HG03060 (cell line): ENCODE measurements at regions not wholly inside any gene's neighbourhood (a gene's known extent, or its start where the extent isn't known, plus 50 kb on each side); places are given as distances from the start of the nearest gene placed in this dataset.

ENCODE experiments used
- ATAC-seq: cut with Tn5 transposase; IDR thresholded peaks from one replicate; pipeline ENCODE4 v1.9.1; 2021; ENCODE audit warnings: low read depth, moderate number of reproducible peaks; ENCODE audit not compliant: unreplicated experiment

GRCh38 chr10:123516291-123516690 lies 149.9 kb upstream of the GPR26 start:
- ATAC-seq = no peak

DNA sequence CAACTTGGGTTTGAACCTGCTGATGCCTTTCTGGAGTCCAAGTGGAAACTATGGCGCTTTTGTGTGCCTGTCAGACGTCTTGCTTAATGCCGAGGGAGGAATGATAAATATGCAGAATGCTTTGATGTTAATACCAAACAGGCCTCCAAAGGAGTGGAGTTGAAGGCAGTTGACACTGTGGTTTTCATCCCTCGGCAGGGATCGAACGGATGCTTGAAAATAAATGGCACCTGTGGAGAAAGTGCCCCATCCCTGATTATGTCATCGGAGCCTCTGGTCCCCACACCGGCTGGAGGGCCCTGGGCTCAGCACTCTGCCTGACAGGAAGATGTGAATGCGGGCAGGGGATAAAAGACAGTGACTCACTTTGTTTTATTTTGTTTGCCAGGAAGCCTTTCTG lies 148.7 kb upstream of the GPR26 start:
- no peak for ATAC-seq

DNA sequence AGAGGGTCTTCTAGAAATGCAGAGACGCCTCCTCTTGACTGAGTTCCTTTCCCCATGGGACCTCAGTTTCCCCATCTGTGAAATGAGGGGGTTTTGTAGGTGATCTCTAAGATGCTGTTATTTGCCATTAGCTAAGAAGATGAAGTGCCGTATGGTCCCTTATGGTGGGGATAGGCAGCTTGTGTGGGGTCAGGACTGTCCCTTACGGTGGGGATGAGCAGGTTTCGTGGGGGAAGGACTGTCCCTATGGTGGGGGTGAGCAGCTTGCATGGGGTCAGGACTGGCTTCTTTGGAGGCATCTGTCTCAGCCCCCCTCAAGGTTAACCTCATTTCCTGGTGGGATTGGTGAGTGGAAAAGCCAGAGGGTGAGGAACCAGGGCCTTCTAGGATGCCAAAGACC lies 148.3 kb upstream of the GPR26 start:
- no peak for ATAC-seq

DNA sequence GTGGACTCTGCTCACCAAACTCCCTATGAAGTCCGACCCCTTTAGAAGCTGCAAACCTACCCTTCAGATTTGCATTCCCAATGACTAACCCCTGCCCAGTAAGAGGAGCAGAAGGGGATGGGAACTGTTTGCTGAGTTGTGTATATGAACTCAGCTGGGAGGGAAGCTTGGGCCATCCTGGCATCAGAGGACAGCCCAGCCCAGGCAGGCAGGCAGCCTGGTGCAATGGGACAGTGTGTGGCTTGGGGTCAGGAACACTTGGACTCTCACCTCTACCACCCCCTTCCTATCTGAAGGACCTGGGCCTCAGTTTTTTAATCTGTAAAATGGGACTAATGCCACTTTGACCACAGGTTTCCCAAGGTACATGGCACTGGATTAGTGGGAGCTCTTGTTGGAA lies 147.4 kb upstream of the GPR26 start:
- ATAC-seq = no peak

GRCh38 chr10:123519861-123520260 lies 146.3 kb upstream of the GPR26 start:
- ATAC-seq = no peak

- ATAC-seq = no peak
Observed at GRCh38 chr10:123521076-123521475, 145.1 kb upstream of the GPR26 start.

GRCh38 chr10:123521556-123521955 lies 144.6 kb upstream of the GPR26 start:
- no peak for ATAC-seq

- ATAC-seq = no peak
Observed at GRCh38 chr10:123522702-123523312, 143.3 kb upstream of the GPR26 start.

DNA sequence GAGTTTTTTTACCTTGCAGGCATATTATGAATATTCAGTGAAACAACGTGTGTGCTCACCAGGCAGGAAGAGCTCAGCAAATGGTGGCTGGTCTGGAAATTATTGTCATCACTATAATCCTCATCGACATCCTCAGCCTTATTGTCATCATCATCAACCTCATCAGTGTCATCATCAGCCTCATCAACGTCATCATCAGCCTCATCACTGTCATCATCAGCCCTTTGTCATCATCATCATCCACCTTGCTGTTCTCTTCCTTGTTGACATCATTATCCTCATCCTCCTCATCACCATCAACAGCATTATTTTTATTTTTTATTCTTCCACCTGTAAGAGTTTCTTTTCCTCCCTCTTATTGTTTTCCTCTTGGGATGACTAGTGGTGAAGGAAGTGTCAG lies 142.3 kb upstream of the GPR26 start:
- no peak for ATAC-seq

DNA sequence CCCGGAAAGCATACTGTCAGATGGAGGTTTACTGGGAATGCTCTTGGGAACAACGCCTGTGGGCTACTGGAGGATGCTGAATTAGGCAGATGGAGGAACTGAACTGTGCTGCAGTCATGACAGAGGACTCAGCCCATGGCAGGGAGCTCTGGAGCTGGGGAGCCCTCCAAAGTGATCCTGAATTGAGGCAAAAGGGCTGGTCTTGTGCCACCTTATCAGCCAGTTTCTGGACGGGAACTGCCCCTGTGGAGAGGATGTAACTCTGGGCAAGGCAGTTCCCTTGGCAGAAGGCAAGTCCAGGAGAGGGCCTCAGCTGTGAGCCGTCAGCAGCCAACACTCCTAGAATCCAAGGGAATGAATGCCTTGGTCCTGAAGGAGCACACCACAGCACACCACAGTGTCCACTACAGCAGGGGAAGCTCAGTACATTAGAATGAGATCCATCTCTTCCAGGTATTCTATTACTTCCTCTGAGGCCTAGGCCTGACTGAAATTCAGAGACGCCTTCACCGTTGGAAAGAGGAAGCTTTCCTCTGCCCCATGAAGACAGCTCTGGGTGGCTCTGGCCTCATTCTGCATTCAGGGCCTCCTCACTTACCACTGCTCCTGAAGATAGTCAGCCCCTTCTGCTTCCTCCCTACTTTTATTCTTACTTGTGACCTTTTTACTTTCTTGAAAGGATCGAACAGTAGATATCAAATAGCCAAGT lies 139.6 kb upstream of the GPR26 start:
- ATAC-seq = no peak

DNA sequence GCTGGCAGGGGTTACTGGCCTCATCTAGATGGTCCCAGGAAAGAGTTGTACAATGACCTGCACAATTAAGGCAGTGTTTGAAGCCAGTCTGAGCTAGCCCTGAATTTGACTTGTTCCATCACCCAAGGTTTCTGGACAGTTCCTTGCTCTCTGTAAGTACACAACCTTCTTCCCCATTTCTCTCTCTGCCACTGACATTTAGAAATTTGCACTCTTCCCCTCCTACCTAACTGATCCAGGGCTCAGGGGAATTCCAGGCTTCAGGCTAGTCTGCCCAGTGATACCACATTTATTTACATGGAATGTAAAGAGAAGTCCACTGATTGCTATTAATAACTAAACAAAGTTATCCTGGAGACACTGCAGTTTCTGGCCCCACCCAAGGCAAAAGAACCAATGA lies 139.0 kb upstream of the GPR26 start:
- ATAC-seq = no peak

DNA sequence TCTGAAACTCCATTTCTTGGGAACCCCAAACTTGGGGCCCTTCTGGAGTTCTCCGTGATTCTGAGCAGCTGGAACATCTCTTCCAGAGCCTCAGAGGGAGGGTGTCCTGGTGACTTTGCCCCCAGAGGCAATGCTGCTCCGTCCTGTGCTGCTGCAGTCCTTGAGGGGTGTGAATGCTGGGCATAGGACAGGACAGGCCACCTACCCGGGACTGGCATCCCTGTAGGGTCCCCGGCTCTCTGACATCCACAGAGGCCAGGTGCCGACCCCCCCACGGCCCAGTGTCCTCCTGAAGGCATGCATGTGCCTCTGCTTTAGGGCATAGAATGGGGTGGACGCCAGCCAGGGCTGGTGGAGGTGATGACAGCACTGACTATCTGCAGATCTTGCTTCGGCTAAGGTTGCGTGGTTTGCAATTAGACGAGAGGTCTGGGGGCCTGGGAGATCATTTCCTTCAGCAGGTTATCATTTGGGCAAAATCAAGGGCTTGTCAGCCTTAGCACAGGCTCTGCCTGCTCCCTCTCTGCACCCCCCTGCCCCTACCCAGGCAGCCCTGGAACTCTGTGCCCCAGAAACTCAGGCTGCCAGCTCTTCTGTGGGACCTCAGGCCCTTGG lies 136.9 kb upstream of the GPR26 start:
- no peak for ATAC-seq

DNA sequence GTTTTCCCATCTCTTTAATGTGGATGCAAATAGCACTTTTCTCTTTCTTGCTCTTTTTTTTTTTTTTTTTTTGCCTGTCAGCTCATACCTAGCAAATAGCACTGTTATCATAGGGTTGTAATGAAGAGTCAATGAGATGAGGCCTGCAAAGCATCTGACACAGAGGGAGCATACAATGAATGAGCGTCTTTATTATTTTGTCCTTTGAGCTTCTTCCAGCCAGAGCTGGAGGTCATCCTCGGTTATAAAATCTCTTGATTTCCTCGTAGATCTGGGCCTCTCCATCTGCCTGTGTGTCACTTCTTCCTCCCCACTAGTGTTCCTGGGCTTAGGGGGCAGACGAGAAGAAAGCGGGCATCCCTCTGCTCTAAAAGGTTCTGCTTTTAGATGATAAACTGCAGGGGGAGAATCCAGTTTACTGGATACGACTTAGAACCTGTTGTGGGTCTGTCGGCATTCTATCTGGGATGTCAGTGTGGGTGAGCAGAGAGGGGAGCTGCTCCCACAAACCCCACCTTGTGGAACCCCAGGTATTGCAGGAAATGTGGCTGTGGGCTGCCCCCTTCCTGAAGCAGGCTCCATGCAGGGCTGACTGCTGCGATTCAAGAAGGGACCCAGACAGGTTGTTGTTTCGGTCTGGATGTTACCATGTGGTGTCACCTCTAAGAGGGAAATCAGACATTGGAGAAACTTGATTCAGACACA lies 135.8 kb upstream of the GPR26 start:
- ATAC-seq = no peak

GRCh38 chr10:123535386-123535785 lies 130.8 kb upstream of the GPR26 start:
- no peak for ATAC-seq

- no peak for ATAC-seq
Observed at GRCh38 chr10:123536176-123536845, 129.8 kb upstream of the GPR26 start.

DNA sequence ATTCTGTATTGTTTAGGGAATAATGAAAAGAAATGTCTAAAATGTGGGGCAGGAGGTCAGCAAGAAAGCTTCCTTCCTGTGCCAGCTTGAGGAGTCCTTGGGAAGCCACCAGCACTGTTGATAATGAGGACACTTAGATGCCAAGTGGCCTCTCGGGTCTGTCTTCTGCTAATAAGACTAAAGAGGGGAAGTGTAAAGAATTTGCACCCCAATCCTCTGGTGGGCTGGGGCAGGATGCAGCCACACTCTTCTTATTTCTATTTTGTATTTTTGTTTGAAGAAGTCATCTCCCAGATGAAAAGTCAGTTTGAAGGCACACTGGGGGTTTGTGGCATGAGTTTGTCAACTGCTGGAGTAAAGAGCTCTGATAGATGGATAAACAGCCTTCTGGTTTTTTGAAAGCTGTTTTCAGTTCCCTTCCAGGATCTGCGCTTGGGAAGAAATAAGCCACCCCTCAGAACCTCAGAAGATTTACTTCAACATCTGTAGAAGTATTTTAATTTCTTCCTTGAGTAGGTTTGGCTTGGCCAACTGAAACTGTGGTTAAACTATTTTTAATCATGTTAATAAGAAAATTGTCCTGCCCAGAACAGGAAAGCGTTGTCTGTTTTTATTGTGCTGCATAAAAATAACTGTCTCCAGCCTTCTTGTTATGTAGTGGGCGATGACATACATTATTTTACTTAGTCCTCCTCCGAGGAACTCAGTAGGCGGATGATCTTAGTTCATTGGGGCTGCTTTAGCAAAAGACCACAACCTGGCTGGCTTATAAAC lies 128.8 kb upstream of the GPR26 start:
- ATAC-seq = no peak

DNA sequence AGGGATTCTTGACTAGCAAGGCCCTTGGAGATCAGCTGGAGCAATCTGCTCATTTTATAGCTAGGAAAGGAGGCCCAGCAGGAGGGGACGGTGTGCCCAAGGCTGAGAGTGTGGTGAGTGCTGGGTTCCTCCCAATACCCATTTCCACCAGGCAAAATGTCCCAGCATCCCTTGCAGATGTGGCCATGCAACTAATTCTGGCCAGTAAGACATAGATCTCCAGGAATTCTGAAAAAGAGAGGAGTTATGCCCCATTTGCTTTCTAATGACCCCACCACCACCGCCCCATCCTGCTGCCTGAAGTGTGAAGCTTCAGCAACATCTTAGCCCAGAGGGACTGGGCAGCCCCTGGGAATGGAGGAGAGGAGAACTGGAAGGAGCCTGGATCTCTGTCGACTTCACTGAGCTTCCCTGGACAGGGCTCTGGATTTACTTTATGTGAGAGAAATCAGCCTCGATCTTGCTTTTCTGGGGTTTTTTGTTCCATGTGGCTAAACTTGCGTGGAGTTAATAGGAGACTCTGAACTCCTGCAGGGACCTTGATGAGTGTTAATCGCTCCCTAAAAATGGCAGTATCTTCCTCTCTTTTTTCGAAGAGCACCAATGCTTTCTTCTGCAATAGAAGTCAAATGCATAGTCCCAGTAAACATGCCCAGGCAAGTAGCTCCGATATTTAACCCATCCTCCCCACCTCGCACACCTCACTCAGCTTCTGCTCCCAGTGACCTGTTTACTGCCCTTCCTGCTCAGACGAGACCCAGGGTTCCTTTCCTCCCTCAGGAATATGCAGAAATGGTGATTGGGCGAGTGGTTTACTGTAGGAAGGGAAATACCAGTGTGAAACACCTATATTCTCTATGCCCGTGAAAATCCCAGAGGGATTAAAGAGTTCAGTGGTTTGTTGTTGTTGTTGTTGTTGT lies 127.5 kb upstream of the GPR26 start:
- no peak for ATAC-seq

GRCh38 chr10:123544986-123545385 lies 121.2 kb upstream of the GPR26 start:
- ATAC-seq = no peak

GRCh38 chr10:123548770-123549169 lies 117.4 kb upstream of the GPR26 start:
- ATAC-seq = no peak
